Activated B cell treated with CpG ODN at 0.5 μM for 24 hours (primary cell): ENCODE measurements at regions not wholly inside any gene's neighbourhood (a gene's known extent, or its start where the extent isn't known, plus 50 kb on each side); places are given as distances from the start of the nearest gene placed in this dataset.

Experiments
- ATAC-seq: fragments of 200-7000 bp; cut with Tn5 transposase; one replicate; pipeline ENCODE4 v1.10.0; 2021; ENCODE audit warnings: low read depth, mild to moderate bottlenecking, moderate library complexity
- CTCF ChIA-PET: fragments of 350-600 bp; sonication (Branson Sonifier 250); formaldehyde crosslinking; loops from one replicate; lab custom pipeline; 2021; ENCODE audit warnings: antibody characterized with exemption; lab: Charles Lee
- POLR2A ChIA-PET: fragments of 350-600 bp; sonication (Branson Sonifier 250); formaldehyde crosslinking; loops from one replicate; lab custom pipeline; 2021; ENCODE audit warnings: antibody characterized with exemption; lab: Charles Lee
- DNase-seq: peaks from one replicate; pipeline ENCODE4 v3.0.0; 2022
- H3K27ac Mint-ChIP-seq: one replicate; pipeline ENCODE4 v1.8.0; 2020; ENCODE audit warnings: mixed read lengths
- H3K27me3 Mint-ChIP-seq: one replicate; pipeline ENCODE4 v1.8.0; 2021; ENCODE audit warnings: mixed read lengths
- H3K36me3 Mint-ChIP-seq: one replicate; pipeline ENCODE4 v1.8.0; 2021; ENCODE audit warnings: low read depth, mixed read lengths
- H3K4me1 Mint-ChIP-seq: one replicate; pipeline ENCODE4 v1.8.0; 2021; ENCODE audit warnings: mixed read lengths
- H3K4me3 Mint-ChIP-seq: one replicate; pipeline ENCODE4 v1.8.0; 2020; ENCODE audit warnings: mild to moderate bottlenecking, mixed read lengths
- H3K9me3 Mint-ChIP-seq: one replicate; pipeline ENCODE4 v1.8.0; 2020; ENCODE audit warnings: mixed read lengths
- CTCF ChIP-seq: fragments of 200-600 bp; IDR thresholded peaks from one replicate; pipeline ENCODE4 v1.8.0; 2022; ENCODE audit warnings: antibody characterized with exemption, mild to moderate bottlenecking
- intact Hi-C: fragments of 100-400 bp; cut with micrococcal nuclease; formaldehyde crosslinking; loops from one replicate; pipeline ENCODE4 v1.15.1; 2024

- Mint-ChIP-seq H3K36me3 (no peaks in the 10 kb centered on the region), H3K4me1 (no peaks in the 10 kb centered on the region), H3K27ac (no peak overlapping the region), H3K4me3 (no peak overlapping the region), H3K27me3 (no peaks in the 10 kb centered on the region), H3K9me3 (no peaks in the 10 kb centered on the region)
- intact Hi-C loops, result no loop called here
- ChIA-PET CTCF (no interaction called here), POLR2A (no interaction called here)
- no peak for DNase-seq
- no peak for ATAC-seq
- TF ChIP-seq CTCF, result no peak
Measured at GRCh38 chr13:109418111-109418510, 368.3 kb downstream of the IRS2 start.

- ChIA-PET POLR2A (no interaction called here), CTCF (no interaction called here)
- no peak for DNase-seq
- Mint-ChIP-seq H3K4me1 (no peaks in the 10 kb centered on the region), H3K27me3 (no peaks in the 10 kb centered on the region), H3K4me3 (no peak overlapping the region), H3K9me3 (no peaks in the 10 kb centered on the region), H3K36me3 (no peaks in the 10 kb centered on the region), H3K27ac (no peak overlapping the region)
- intact Hi-C loops, result no loop called here
- no peak for ATAC-seq
- TF ChIP-seq CTCF, result no peak
Measured at GRCh38 chr13:109416001-109416400, 370.4 kb downstream of the IRS2 start.

GRCh38 chr13:109415057-109415456 is 371.3 kb downstream of the IRS2 start:
- H3K27ac Mint-ChIP-seq, result no peak overlapping the region
- H3K4me1 Mint-ChIP-seq, result no peaks in the 10 kb centered on the region
- DNase-seq (no peak), ATAC-seq (no peak)
- no peaks in the 10 kb centered on the region for H3K36me3 Mint-ChIP-seq
- POLR2A ChIA-PET, result no interaction called here
- no peaks in the 10 kb centered on the region for H3K27me3 Mint-ChIP-seq
- no peak overlapping the region for H3K4me3 Mint-ChIP-seq
- no peak for TF ChIP-seq CTCF
- H3K9me3 Mint-ChIP-seq, result no peaks in the 10 kb centered on the region
- intact Hi-C loops, result no loop called here
- CTCF ChIA-PET, result no interaction called here

- no peak for TF ChIP-seq CTCF
- H3K36me3 Mint-ChIP-seq, result no peaks in the 10 kb centered on the region
- no peaks in the 10 kb centered on the region for H3K27me3 Mint-ChIP-seq
- ChIA-PET CTCF (no interaction called here), POLR2A (no interaction called here)
- H3K4me1 Mint-ChIP-seq, result no peaks in the 10 kb centered on the region
- H3K27ac Mint-ChIP-seq, result no peak overlapping the region
- H3K4me3 Mint-ChIP-seq, result no peak overlapping the region
- intact Hi-C loops, result no loop called here
- DNase-seq, result no peak
- ATAC-seq, result no peak
- H3K9me3 Mint-ChIP-seq, result no peaks in the 10 kb centered on the region
Measured at GRCh38 chr13:109412283-109412901, 374.0 kb downstream of the IRS2 start.

- Mint-ChIP-seq H3K36me3 (no peaks in the 10 kb centered on the region), H3K9me3 (no peaks in the 10 kb centered on the region), H3K27me3 (no peaks in the 10 kb centered on the region), H3K27ac (no peak overlapping the region), H3K4me3 (no peak overlapping the region), H3K4me1 (no peaks in the 10 kb centered on the region)
- POLR2A ChIA-PET, result no interaction called here
- CTCF ChIA-PET, result no interaction called here
- intact Hi-C loops, result no loop called here
- no peak for ATAC-seq
- no peak for TF ChIP-seq CTCF
- DNase-seq, result no peak
Measured at GRCh38 chr13:109410868-109411267, 375.5 kb downstream of the IRS2 start.
